Liver (tissue), 8 donors: ENCODE measurements at regions not wholly inside any gene's neighbourhood (a gene's known extent, or its start where the extent isn't known, plus 50 kb on each side); places are given as distances from the start of the nearest gene placed in this dataset.

Experiments
- DNase-seq: peaks from one replicate; pipeline ENCODE4 v3.0.0-alpha.2; 2017; ENCODE audit warnings: low spot score
- H3K27ac ChIP-seq, 2 donors: one replicate each; pipeline ENCODE4 v1.7.0; 2013; ENCODE audit warnings: inconsistent platforms in 2 of 2, low read length in 2 of 2, control low read depth in 1 of 2, low read depth in 1 of 2, mild to moderate bottlenecking in 1 of 2
- H3K27me3 ChIP-seq, 4 donors: one replicate each; pipeline versions ENCODE4 v1.6.1 to v1.7.0; 2013; ENCODE audit warnings: low read length in 3 of 4, inconsistent platforms in 1 of 4, mild to moderate bottlenecking in 1 of 4, moderate library complexity in 1 of 4; ENCODE audit not compliant: control insufficient read depth in 4 of 4, insufficient read depth in 4 of 4
- H3K36me3 ChIP-seq, 4 donors: one replicate each; pipeline versions ENCODE4 v1.6.1 to v1.7.0; 2013; ENCODE audit warnings: low read length in 3 of 4, mild to moderate bottlenecking in 3 of 4, low read depth in 1 of 4, moderate library complexity in 1 of 4; ENCODE audit not compliant: control insufficient read depth in 4 of 4, insufficient read depth in 3 of 4
- H3K4me1 ChIP-seq, 4 donors: one replicate each; pipeline versions ENCODE4 v1.6.1 to v1.7.0; 2013; ENCODE audit warnings: low read length in 3 of 4, mild to moderate bottlenecking in 3 of 4, moderate library complexity in 1 of 4; ENCODE audit not compliant: control insufficient read depth in 4 of 4, insufficient read depth in 4 of 4
- H3K4me3 ChIP-seq, 3 donors: one replicate each; pipeline versions ENCODE4 v1.6.1 to v1.7.0; 2013; ENCODE audit warnings: low read length in 3 of 3, control low read depth in 1 of 3, low read depth in 1 of 3, mild to moderate bottlenecking in 1 of 3
- H3K9ac ChIP-seq, 2 donors: one replicate each; pipeline ENCODE4 v1.7.0; 2013; ENCODE audit warnings: low read length in 2 of 2, mild to moderate bottlenecking in 2 of 2, moderate library complexity in 2 of 2, control low read depth in 1 of 2, low read depth in 1 of 2
- H3K9me3 ChIP-seq, 4 donors: one replicate each; pipeline versions ENCODE4 v1.6.1 to v1.7.0; 2013; ENCODE audit warnings: low read length in 3 of 4; ENCODE audit not compliant: control insufficient read depth in 4 of 4
- EGR1 ChIP-seq, 2 donors: IDR thresholded peaks; 2 replicates each; pipeline ENCODE4 v1.6.1; 2016 to 2018; ENCODE audit warnings: antibody characterized with exemption in 2 of 2, low read depth in 2 of 2
- FOXA2 ChIP-seq: IDR thresholded peaks from 2 replicates; pipeline ENCODE4 v1.6.1; 2016; ENCODE audit warnings: antibody characterized with exemption
- HNF4A ChIP-seq, 2 donors: conservative IDR thresholded peaks; 2 replicates each; pipeline ENCODE4 v1.6.1; 2016; ENCODE audit warnings: antibody characterized with exemption in 2 of 2, mild to moderate bottlenecking in 2 of 2
- NR2F2 ChIP-seq: IDR thresholded peaks from 2 replicates; pipeline ENCODE4 v1.6.1; 2016; ENCODE audit warnings: antibody characterized with exemption
- RXRA ChIP-seq, 2 donors: IDR thresholded peaks; 2 replicates each; pipeline ENCODE4 v1.6.1; 2017 to 2018; ENCODE audit warnings: antibody characterized with exemption in 2 of 2, mild to moderate bottlenecking in 1 of 2
- TAF1 ChIP-seq: conservative IDR thresholded peaks from 2 replicates; pipeline ENCODE4 v1.6.1; 2016; ENCODE audit warnings: antibody characterized with exemption, mild to moderate bottlenecking
- YY1 ChIP-seq: IDR thresholded peaks from 2 replicates; pipeline ENCODE4 v1.6.1; 2016; ENCODE audit warnings: antibody characterized with exemption, mild to moderate bottlenecking
- whole genome bisulfite sequencing: extraction: QIAGEN DNeasy Blood & Tissue Kit; methylation state at CpG from one replicate; pipeline ENCODE4 v1.1.7; 2013; 5-methylcytosine and 5-hydroxymethylcytosine counted together
- TF ChIP-seq, protein P1 (sequence below): IDR thresholded peaks from 2 replicates; pipeline ENCODE4 v1.6.1; 2016; ENCODE audit warnings: antibody characterized with exemption
- TF ChIP-seq, protein P2 (sequence below): IDR thresholded peaks from 2 replicates; pipeline ENCODE4 v1.6.1; 2016; ENCODE audit warnings: antibody characterized with exemption
- TF ChIP-seq, protein P3 (sequence below): IDR thresholded peaks from 2 replicates; pipeline ENCODE4 v1.6.1; 2016; ENCODE audit warnings: antibody characterized with exemption, mild to moderate bottlenecking
- TF ChIP-seq, protein P4 (sequence below): IDR thresholded peaks from 2 replicates; pipeline ENCODE4 v1.6.1; 2016; ENCODE audit warnings: antibody characterized with exemption
- TF ChIP-seq, protein P5 (sequence below): fragments of 150-350 bp; IDR thresholded peaks from 2 replicates; pipeline ENCODE4 v1.5.1; 2017; ENCODE audit warnings: improper control_type of control experiment, low read depth, low read length; ENCODE audit not compliant: missing input control
- donor health status: healthy.
- donor health status: healthy.
- donor health status: healthy.
- donor health status: healthy.
- donor health status: healthy.

DNA sequence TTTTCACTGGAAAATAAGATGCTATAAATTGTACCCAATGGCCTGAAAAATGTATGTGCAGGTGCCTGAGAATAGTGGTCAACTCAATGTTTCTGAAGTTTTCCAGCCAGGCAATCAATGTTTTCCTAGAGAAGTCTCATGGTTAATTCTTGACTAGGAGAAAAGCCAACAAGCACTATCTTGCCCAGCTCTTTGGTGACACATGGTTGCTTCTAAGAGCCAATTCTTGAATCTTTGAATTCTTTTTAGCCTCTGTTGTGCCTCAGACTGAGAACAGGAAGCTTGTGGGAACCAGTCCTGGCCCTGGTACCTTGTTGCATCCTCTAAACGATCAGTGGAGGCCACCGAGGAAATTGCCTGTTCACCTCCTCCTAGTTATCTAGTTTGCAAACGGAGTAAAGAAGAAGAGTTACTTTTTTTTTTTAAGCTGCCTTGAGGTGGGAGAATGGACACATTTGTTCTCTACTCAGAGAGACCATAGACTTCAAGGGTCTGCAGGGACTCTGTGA is 144.0 kb upstream of the MKLN1 start:
- no peak for DNase-seq
- TF ChIP-seq TAF1 (no peak), HNF4A (conservative IDR thresholded peaks at IDR 0.05) (no peak), YY1 (no peak), RXRA (IDR thresholded peaks at IDR 0.05) (no peak)
- TF ChIP-seq, protein P1, sequence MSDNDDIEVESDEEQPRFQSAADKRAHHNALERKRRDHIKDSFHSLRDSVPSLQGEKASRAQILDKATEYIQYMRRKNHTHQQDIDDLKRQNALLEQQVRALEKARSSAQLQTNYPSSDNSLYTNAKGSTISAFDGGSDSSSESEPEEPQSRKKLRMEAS, result no peak
- Histone ChIP-seq H3K4me3 (no peak overlapping the region), H3K9ac (no peak overlapping the region), H3K9me3 (no peaks in the 10 kb centered on the region), H3K27me3 (no peaks in the 10 kb centered on the region), H3K36me3 (no peaks in the 10 kb centered on the region), H3K4me1 (no peaks in the 10 kb centered on the region), H3K27ac (no peak overlapping the region)
- 58% methylated on average over 3 of the region's 3 CpGs for WGBS

DNA sequence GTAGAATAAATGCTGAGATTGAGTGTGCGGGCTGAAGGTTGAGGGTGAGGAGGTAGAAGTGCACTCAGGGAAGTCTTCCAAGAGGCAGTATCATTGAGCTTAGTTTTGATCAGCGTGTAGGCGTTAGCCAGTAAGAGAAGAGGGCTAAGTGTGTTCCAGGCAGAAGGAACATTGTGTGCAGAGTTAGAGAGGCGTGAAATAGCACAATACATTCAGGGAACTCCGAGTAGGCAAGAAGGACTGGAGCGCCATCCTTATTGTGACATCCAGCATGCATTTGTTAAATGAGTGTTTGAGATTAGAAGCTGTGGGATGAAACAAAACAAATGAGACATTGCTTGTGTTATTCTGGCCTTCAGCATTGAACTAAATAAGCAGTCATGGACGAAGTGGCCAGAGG is 140.9 kb upstream of the MKLN1 start:
- 95% methylated on average over 7 of the region's 7 CpGs for WGBS
- no peaks in the 10 kb centered on the region for H3K27me3 ChIP-seq
- no peak overlapping the region for H3K9ac ChIP-seq
- H3K27ac ChIP-seq, result no peak overlapping the region
- no peak overlapping the region for H3K4me3 ChIP-seq
- DNase-seq, result no peak
- H3K36me3 ChIP-seq, result no peaks in the 10 kb centered on the region
- H3K4me1 ChIP-seq, result no peaks in the 10 kb centered on the region
- TF ChIP-seq, protein P2, sequence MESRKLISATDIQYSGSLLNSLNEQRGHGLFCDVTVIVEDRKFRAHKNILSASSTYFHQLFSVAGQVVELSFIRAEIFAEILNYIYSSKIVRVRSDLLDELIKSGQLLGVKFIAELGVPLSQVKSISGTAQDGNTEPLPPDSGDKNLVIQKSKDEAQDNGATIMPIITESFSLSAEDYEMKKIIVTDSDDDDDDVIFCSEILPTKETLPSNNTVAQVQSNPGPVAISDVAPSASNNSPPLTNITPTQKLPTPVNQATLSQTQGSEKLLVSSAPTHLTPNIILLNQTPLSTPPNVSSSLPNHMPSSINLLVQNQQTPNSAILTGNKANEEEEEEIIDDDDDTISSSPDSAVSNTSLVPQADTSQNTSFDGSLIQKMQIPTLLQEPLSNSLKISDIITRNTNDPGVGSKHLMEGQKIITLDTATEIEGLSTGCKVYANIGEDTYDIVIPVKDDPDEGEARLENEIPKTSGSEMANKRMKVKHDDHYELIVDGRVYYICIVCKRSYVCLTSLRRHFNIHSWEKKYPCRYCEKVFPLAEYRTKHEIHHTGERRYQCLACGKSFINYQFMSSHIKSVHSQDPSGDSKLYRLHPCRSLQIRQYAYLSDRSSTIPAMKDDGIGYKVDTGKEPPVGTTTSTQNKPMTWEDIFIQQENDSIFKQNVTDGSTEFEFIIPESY, result no peak
- TF ChIP-seq, protein P3, sequence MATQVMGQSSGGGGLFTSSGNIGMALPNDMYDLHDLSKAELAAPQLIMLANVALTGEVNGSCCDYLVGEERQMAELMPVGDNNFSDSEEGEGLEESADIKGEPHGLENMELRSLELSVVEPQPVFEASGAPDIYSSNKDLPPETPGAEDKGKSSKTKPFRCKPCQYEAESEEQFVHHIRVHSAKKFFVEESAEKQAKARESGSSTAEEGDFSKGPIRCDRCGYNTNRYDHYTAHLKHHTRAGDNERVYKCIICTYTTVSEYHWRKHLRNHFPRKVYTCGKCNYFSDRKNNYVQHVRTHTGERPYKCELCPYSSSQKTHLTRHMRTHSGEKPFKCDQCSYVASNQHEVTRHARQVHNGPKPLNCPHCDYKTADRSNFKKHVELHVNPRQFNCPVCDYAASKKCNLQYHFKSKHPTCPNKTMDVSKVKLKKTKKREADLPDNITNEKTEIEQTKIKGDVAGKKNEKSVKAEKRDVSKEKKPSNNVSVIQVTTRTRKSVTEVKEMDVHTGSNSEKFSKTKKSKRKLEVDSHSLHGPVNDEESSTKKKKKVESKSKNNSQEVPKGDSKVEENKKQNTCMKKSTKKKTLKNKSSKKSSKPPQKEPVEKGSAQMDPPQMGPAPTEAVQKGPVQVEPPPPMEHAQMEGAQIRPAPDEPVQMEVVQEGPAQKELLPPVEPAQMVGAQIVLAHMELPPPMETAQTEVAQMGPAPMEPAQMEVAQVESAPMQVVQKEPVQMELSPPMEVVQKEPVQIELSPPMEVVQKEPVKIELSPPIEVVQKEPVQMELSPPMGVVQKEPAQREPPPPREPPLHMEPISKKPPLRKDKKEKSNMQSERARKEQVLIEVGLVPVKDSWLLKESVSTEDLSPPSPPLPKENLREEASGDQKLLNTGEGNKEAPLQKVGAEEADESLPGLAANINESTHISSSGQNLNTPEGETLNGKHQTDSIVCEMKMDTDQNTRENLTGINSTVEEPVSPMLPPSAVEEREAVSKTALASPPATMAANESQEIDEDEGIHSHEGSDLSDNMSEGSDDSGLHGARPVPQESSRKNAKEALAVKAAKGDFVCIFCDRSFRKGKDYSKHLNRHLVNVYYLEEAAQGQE, result no peak
- TF ChIP-seq, protein P4, sequence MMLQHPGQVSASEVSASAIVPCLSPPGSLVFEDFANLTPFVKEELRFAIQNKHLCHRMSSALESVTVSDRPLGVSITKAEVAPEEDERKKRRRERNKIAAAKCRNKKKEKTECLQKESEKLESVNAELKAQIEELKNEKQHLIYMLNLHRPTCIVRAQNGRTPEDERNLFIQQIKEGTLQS, result no peak
- TF ChIP-seq NR2F2 (no peak), FOXA2 (no peak), RXRA (IDR thresholded peaks at IDR 0.05) (no peak), HNF4A (conservative IDR thresholded peaks at IDR 0.05) (no peak), EGR1 (IDR thresholded peaks at IDR 0.05; ENCODE audit: low read depth in 2 of 2) (no peak)
- TF ChIP-seq, protein P5, sequence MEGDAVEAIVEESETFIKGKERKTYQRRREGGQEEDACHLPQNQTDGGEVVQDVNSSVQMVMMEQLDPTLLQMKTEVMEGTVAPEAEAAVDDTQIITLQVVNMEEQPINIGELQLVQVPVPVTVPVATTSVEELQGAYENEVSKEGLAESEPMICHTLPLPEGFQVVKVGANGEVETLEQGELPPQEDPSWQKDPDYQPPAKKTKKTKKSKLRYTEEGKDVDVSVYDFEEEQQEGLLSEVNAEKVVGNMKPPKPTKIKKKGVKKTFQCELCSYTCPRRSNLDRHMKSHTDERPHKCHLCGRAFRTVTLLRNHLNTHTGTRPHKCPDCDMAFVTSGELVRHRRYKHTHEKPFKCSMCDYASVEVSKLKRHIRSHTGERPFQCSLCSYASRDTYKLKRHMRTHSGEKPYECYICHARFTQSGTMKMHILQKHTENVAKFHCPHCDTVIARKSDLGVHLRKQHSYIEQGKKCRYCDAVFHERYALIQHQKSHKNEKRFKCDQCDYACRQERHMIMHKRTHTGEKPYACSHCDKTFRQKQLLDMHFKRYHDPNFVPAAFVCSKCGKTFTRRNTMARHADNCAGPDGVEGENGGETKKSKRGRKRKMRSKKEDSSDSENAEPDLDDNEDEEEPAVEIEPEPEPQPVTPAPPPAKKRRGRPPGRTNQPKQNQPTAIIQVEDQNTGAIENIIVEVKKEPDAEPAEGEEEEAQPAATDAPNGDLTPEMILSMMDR, result no peak
- H3K9me3 ChIP-seq, result no peaks in the 10 kb centered on the region
